ENCODE measurements at regions not wholly inside any gene's neighbourhood (a gene's known extent, or its start where the extent isn't known, plus 50 kb on each side); places are given as distances from the start of the nearest gene placed in this dataset.

- no peak overlapping the region for H2AFZ ChIP-seq (ENCODE audit: low read length)
- no peaks in the 10 kb centered on the region for H3K9me3 ChIP-seq (ENCODE audit: low read depth, low read length)
- no peak overlapping the region for H3K4me2 ChIP-seq (ENCODE audit: insufficient read depth, low read length)
- no peaks in the 10 kb centered on the region for H3K79me2 ChIP-seq (ENCODE audit: insufficient read depth, low read length)
- no peak overlapping the region for H3K27ac ChIP-seq (ENCODE audit: low read depth, low read length)
- TF ChIP-seq CTCF (IDR thresholded peaks at IDR 0.05; ENCODE audit: extremely low read depth, low read depth, low read length): no peak
- no peaks in the 10 kb centered on the region for H3K36me3 ChIP-seq (ENCODE audit: insufficient read depth, low read length)
- H3K4me3 ChIP-seq (ENCODE audit: insufficient read depth, low read length): no peak overlapping the region
- peaks cover 3% of the 10 kb centered on the region for H4K20me1 ChIP-seq (ENCODE audit: insufficient read depth, low read length)
- H3K4me1 ChIP-seq (ENCODE audit: insufficient read depth, low read length): no peaks in the 10 kb centered on the region
- peaks cover 6% of the 10 kb centered on the region for H3K27me3 ChIP-seq (ENCODE audit: insufficient read depth, low read length)
- DNase-seq (ENCODE audit: insufficient read length, low spot score, missing footprints): no peak
These were observed 146.6 kb upstream of the WNT4 start for GRCh38 chr1:22289307-22289995.

- Histone ChIP-seq H3K36me3 (ENCODE audit: insufficient read depth, low read length) (no peaks in the 10 kb centered on the region), H4K20me1 (ENCODE audit: insufficient read depth, low read length) (peaks cover 3% of the 10 kb centered on the region), H3K79me2 (ENCODE audit: insufficient read depth, low read length) (no peaks in the 10 kb centered on the region), H3K4me2 (ENCODE audit: insufficient read depth, low read length) (no peak overlapping the region), H2AFZ (ENCODE audit: low read length) (no peak overlapping the region), H3K4me3 (ENCODE audit: insufficient read depth, low read length) (no peak overlapping the region), H3K27me3 (ENCODE audit: insufficient read depth, low read length) (peaks cover 6% of the 10 kb centered on the region), H3K27ac (ENCODE audit: low read depth, low read length) (no peak overlapping the region), H3K4me1 (ENCODE audit: insufficient read depth, low read length) (no peaks in the 10 kb centered on the region), H3K9me3 (ENCODE audit: low read depth, low read length) (no peaks in the 10 kb centered on the region)
- TF ChIP-seq CTCF (IDR thresholded peaks at IDR 0.05; ENCODE audit: extremely low read depth, low read depth, low read length): no peak
- DNase-seq (ENCODE audit: insufficient read length, low spot score, missing footprints): no peak
These were observed 147.3 kb upstream of the WNT4 start for GRCh38 chr1:22290157-22290556.

DNA sequence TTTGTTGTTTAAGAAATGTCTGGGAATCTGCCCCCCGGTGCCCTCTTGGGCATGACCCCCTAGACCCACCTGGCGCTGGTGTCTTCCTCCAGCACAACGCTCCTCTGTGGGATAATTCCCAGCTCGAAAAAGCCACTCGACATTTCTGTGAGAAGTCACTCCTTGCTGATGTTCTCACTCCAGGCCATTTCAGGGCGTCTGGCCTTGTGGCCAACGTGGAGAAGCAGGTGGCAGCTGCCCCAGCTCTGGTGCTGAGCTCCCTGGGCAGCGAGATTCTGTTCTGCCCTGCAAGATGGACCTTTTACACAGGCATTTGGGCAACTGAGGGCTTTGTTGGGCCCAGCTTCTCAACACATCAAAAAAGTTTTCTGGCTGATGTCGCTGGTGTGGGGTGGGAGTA is 147.7 kb upstream of the WNT4 start:
- TF ChIP-seq CTCF (IDR thresholded peaks at IDR 0.05; ENCODE audit: extremely low read depth, low read depth, low read length): no peak

GRCh38 chr1:22291057-22291456 is 148.2 kb upstream of the WNT4 start:
- Histone ChIP-seq H3K79me2 (ENCODE audit: insufficient read depth, low read length) (no peaks in the 10 kb centered on the region), H3K4me2 (ENCODE audit: insufficient read depth, low read length) (no peak overlapping the region), H3K27ac (ENCODE audit: low read depth, low read length) (no peak overlapping the region), H3K36me3 (ENCODE audit: insufficient read depth, low read length) (no peaks in the 10 kb centered on the region), H3K9me3 (ENCODE audit: low read depth, low read length) (no peaks in the 10 kb centered on the region), H3K4me3 (ENCODE audit: insufficient read depth, low read length) (no peak overlapping the region), H3K4me1 (ENCODE audit: insufficient read depth, low read length) (no peaks in the 10 kb centered on the region), H2AFZ (ENCODE audit: low read length) (no peak overlapping the region), H4K20me1 (ENCODE audit: insufficient read depth, low read length) (peaks cover 3% of the 10 kb centered on the region), H3K27me3 (ENCODE audit: insufficient read depth, low read length) (peaks cover 11% of the 10 kb centered on the region)
- DNase-seq (ENCODE audit: insufficient read length, low spot score, missing footprints): no peak
- no peak for TF ChIP-seq CTCF (IDR thresholded peaks at IDR 0.05; ENCODE audit: extremely low read depth, low read depth, low read length)

More for the DNA sequence above, 147.7 kb upstream of the WNT4 start:
- Histone ChIP-seq H4K20me1 (ENCODE audit: insufficient read depth, low read length) (peaks cover 3% of the 10 kb centered on the region), H3K4me1 (ENCODE audit: insufficient read depth, low read length) (no peaks in the 10 kb centered on the region), H3K27me3 (ENCODE audit: insufficient read depth, low read length) (peaks cover 6% of the 10 kb centered on the region), H3K27ac (ENCODE audit: low read depth, low read length) (no peak overlapping the region), H3K9me3 (ENCODE audit: low read depth, low read length) (no peaks in the 10 kb centered on the region), H2AFZ (ENCODE audit: low read length) (no peak overlapping the region), H3K79me2 (ENCODE audit: insufficient read depth, low read length) (no peaks in the 10 kb centered on the region), H3K36me3 (ENCODE audit: insufficient read depth, low read length) (no peaks in the 10 kb centered on the region), H3K4me3 (ENCODE audit: insufficient read depth, low read length) (no peak overlapping the region), H3K4me2 (ENCODE audit: insufficient read depth, low read length) (no peak overlapping the region)
- DNase-seq (ENCODE audit: insufficient read length, low spot score, missing footprints): no peak

Data from osteoblast (primary cell).